ENCODE measurements at regions not wholly inside any gene's neighbourhood (a gene's known extent, or its start where the extent isn't known, plus 50 kb on each side); places are given as distances from the start of the nearest gene placed in this dataset.

GRCh38 chr3:159513867-159514380 is 474.7 kb upstream of the IL12A start:
- intact Hi-C loops (cut with DNase I) = no loop called here
- ATAC-seq (no peak), DNase-seq (no peak)
- H3K9me3 ChIP-seq = no peaks in the 10 kb centered on the region
- no peaks in the 10 kb centered on the region for H3K27me3 ChIP-seq
- no peaks in the 10 kb centered on the region for H3K36me3 ChIP-seq
- no peak for TF ChIP-seq CTCF (IDR thresholded peaks at IDR 0.05)
- no peak overlapping the region for H3K4me3 ChIP-seq
- no peak overlapping the region for H3K27ac ChIP-seq
- 68% methylated on average over 4 of the region's 5 CpGs for WGBS (ENCODE audit: insufficient coverage, low coverage, low lambda C conversion rate, missing lambda C conversion rate)
- no peaks in the 10 kb centered on the region for H3K4me1 ChIP-seq

DNA sequence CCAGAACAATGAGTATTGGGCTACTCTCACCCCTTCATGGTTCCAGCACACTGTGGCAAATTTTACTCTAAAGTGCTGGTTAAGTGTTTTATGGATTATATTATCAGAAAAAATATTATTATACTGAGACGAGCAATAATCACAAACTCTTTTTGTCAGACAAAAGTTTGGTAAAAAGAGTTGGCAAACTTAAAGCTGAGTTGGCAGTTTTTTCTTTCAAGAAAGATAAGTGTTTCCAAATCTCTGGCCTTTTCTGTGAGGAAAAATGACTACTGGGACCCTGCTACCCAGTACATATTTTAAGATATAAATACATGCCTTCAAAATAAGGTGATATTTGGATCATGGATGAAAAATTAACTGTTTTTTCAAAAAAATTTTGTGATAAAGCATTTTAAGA is 471.5 kb upstream of the IL12A start:
- ATAC-seq (no peak), DNase-seq (no peak)

GRCh38 chr3:159520638-159521037 is 468.0 kb upstream of the IL12A start:
- 55% methylated on average over 3 of the region's 3 CpGs for WGBS (ENCODE audit: insufficient coverage, low coverage, low lambda C conversion rate, missing lambda C conversion rate)
- Histone ChIP-seq H3K9me3 (no peaks in the 10 kb centered on the region), H3K4me3 (no peak overlapping the region), H3K27me3 (no peaks in the 10 kb centered on the region), H3K36me3 (no peaks in the 10 kb centered on the region), H3K27ac (no peak overlapping the region), H3K4me1 (no peaks in the 10 kb centered on the region)
- no peak for DNase-seq
- ATAC-seq = no peak
- intact Hi-C loops (cut with DNase I) = no loop called here
- TF ChIP-seq POLR2A (IDR thresholded peaks at IDR 0.05) (no peak), CTCF (IDR thresholded peaks at IDR 0.05) (no peak)

More for the DNA sequence above, 471.5 kb upstream of the IL12A start:
- Histone ChIP-seq H3K9me3 (no peaks in the 10 kb centered on the region), H3K27ac (no peak overlapping the region), H3K4me1 (no peaks in the 10 kb centered on the region), H3K36me3 (no peaks in the 10 kb centered on the region), H3K4me3 (no peak overlapping the region), H3K27me3 (no peaks in the 10 kb centered on the region)
- intact Hi-C loops (cut with DNase I) = no loop called here
- WGBS (ENCODE audit: insufficient coverage, low coverage, low lambda C conversion rate, missing lambda C conversion rate) = 81% methylated on average over 1 of the region's 1 CpG
- TF ChIP-seq POLR2A (IDR thresholded peaks at IDR 0.05) (no peak), CTCF (IDR thresholded peaks at IDR 0.05) (no peak)

GRCh38 chr3:159522276-159522675 is 466.4 kb upstream of the IL12A start:
- Histone ChIP-seq H3K4me1 (no peaks in the 10 kb centered on the region), H3K4me3 (no peak overlapping the region), H3K9me3 (no peaks in the 10 kb centered on the region), H3K27ac (no peak overlapping the region), H3K27me3 (no peaks in the 10 kb centered on the region), H3K36me3 (no peaks in the 10 kb centered on the region)
- 62% methylated on average over 1 of the region's 3 CpGs for WGBS (ENCODE audit: insufficient coverage, low coverage, low lambda C conversion rate, missing lambda C conversion rate)
- no peak for TF ChIP-seq CTCF (IDR thresholded peaks at IDR 0.05)
- no peak for TF ChIP-seq POLR2A (IDR thresholded peaks at IDR 0.05)
- DNase-seq (no peak), ATAC-seq (no peak)
- intact Hi-C loops (cut with DNase I) = no loop called here
